ENCODE measurements at regions not wholly inside any gene's neighbourhood (a gene's known extent, or its start where the extent isn't known, plus 50 kb on each side); places are given as distances from the start of the nearest gene placed in this dataset.

DNA sequence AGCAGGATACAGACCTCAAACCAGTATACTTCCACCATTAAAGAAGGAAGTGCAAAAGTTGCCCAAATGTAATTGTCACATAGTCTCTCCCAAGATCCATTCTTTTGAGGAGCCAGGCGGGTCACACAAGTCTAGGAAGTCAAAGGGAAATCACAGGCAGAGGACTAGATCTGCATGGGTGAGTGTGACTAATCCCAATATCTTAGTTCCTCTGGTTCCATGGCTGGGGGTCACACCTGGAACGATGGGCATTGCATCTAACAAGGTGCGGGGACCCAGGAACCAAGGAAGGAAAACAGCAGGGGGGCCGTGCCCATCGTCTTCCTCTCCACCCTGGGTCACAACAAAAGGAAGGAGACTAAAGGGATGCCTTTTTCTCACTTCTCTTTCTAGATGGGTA, 1138.8 kb downstream of the XPNPEP1 start:
- TF ChIP-seq, protein P1, sequence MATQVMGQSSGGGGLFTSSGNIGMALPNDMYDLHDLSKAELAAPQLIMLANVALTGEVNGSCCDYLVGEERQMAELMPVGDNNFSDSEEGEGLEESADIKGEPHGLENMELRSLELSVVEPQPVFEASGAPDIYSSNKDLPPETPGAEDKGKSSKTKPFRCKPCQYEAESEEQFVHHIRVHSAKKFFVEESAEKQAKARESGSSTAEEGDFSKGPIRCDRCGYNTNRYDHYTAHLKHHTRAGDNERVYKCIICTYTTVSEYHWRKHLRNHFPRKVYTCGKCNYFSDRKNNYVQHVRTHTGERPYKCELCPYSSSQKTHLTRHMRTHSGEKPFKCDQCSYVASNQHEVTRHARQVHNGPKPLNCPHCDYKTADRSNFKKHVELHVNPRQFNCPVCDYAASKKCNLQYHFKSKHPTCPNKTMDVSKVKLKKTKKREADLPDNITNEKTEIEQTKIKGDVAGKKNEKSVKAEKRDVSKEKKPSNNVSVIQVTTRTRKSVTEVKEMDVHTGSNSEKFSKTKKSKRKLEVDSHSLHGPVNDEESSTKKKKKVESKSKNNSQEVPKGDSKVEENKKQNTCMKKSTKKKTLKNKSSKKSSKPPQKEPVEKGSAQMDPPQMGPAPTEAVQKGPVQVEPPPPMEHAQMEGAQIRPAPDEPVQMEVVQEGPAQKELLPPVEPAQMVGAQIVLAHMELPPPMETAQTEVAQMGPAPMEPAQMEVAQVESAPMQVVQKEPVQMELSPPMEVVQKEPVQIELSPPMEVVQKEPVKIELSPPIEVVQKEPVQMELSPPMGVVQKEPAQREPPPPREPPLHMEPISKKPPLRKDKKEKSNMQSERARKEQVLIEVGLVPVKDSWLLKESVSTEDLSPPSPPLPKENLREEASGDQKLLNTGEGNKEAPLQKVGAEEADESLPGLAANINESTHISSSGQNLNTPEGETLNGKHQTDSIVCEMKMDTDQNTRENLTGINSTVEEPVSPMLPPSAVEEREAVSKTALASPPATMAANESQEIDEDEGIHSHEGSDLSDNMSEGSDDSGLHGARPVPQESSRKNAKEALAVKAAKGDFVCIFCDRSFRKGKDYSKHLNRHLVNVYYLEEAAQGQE (IDR thresholded peaks at IDR 0.05; ENCODE audit: borderline replicate concordance) = no peak
- TF ChIP-seq EZH2 (IDR thresholded peaks at IDR 0.05; ENCODE audit: borderline replicate concordance, insufficient read depth, low read length, poor library complexity, severe bottlenecking) (no peak), RAD21 (conservative IDR thresholded peaks at IDR 0.05) (no peak), POLR2AphosphoS5 (IDR thresholded peaks at IDR 0.05) (no peak), TAF1 (IDR thresholded peaks at IDR 0.05; ENCODE audit: low read depth) (no peak), EP300 (conservative IDR thresholded peaks at IDR 0.05; ENCODE audit: poor library complexity, severe bottlenecking) (no peak), SMC3 (conservative IDR thresholded peaks at IDR 0.05; ENCODE audit: poor library complexity) (no peak)
- TF ChIP-seq, protein P2, sequence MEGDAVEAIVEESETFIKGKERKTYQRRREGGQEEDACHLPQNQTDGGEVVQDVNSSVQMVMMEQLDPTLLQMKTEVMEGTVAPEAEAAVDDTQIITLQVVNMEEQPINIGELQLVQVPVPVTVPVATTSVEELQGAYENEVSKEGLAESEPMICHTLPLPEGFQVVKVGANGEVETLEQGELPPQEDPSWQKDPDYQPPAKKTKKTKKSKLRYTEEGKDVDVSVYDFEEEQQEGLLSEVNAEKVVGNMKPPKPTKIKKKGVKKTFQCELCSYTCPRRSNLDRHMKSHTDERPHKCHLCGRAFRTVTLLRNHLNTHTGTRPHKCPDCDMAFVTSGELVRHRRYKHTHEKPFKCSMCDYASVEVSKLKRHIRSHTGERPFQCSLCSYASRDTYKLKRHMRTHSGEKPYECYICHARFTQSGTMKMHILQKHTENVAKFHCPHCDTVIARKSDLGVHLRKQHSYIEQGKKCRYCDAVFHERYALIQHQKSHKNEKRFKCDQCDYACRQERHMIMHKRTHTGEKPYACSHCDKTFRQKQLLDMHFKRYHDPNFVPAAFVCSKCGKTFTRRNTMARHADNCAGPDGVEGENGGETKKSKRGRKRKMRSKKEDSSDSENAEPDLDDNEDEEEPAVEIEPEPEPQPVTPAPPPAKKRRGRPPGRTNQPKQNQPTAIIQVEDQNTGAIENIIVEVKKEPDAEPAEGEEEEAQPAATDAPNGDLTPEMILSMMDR (IDR thresholded peaks at IDR 0.05; ENCODE audit: poor library complexity, severe bottlenecking) = no peak
- Histone ChIP-seq H3K79me2 (replicated peaks; ENCODE audit: insufficient read depth, low read length) (no peaks in the 10 kb centered on the region), H2AFZ (ENCODE audit: low read depth, low read length) (no peak overlapping the region), H3F3A (ENCODE audit: insufficient read depth, low read length, poor library complexity, severe bottlenecking) (no peaks in the 10 kb centered on the region), H3K9me3 (ENCODE audit: low read length) (peaks cover 3% of the 10 kb centered on the region), H3K27ac (ENCODE audit: low read length) (no peak overlapping the region), H3K4me3 (ENCODE audit: low read length) (no peak overlapping the region), H4K20me1 (ENCODE audit: insufficient read depth) (no peaks in the 10 kb centered on the region), H3K27me3 (ENCODE audit: insufficient read depth, low read depth, low read length) (no peaks in the 10 kb centered on the region), H3K36me3 (ENCODE audit: insufficient read depth, low read length) (no peaks in the 10 kb centered on the region), H3K9ac (ENCODE audit: low read length) (no peak overlapping the region), H3K9me2 (ENCODE audit: insufficient read depth, low read length) (no peaks in the 10 kb centered on the region), H3K4me2 (ENCODE audit: low read length) (no peak overlapping the region)

DNA sequence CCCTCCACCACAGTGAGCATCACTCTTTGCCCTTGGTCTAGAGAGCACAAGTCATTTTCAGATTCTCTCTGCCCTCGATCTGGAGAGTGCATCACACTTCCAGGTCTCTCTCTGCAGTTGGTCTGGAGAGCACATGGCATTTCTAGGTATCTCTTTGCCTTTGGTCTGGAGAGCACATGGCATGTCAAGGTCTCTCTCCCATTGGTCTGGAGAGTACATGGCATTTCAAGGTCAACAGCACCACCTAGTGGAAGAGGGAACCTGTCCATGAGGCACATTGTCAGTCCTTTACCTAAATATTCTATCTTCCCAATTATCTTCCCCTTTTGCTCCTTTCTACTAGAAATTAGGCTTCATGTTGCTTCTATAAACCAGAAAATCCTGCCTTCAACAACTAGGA, 1139.4 kb downstream of the XPNPEP1 start:
- H4K20me1 ChIP-seq (ENCODE audit: insufficient read depth) = no peaks in the 10 kb centered on the region
- H3K27ac ChIP-seq (ENCODE audit: low read length) = no peak overlapping the region
- H3K36me3 ChIP-seq (ENCODE audit: insufficient read depth, low read length) = no peaks in the 10 kb centered on the region
- no peaks in the 10 kb centered on the region for H3K79me2 ChIP-seq (replicated peaks; ENCODE audit: insufficient read depth, low read length)
- peaks cover 3% of the 10 kb centered on the region for H3K9me3 ChIP-seq (ENCODE audit: low read length)
- no peak overlapping the region for H3K4me2 ChIP-seq (ENCODE audit: low read length)
- no peak overlapping the region for H3K9ac ChIP-seq (ENCODE audit: low read length)
- H2AFZ ChIP-seq (ENCODE audit: low read depth, low read length) = no peak overlapping the region
- H3K4me3 ChIP-seq (ENCODE audit: low read length) = no peak overlapping the region
- H3K27me3 ChIP-seq (ENCODE audit: insufficient read depth, low read depth, low read length) = no peaks in the 10 kb centered on the region
- no peaks in the 10 kb centered on the region for H3F3A ChIP-seq (ENCODE audit: insufficient read depth, low read length, poor library complexity, severe bottlenecking)
- TF ChIP-seq, protein P2 (IDR thresholded peaks at IDR 0.05; ENCODE audit: poor library complexity, severe bottlenecking) = peak; percentile 43
- TF ChIP-seq RAD21 (conservative IDR thresholded peaks at IDR 0.05) = peak; percentile 59
- no peak for TF ChIP-seq TAF1 (IDR thresholded peaks at IDR 0.05; ENCODE audit: low read depth)
- TF ChIP-seq, protein P1 (IDR thresholded peaks at IDR 0.05; ENCODE audit: borderline replicate concordance) = no peak
- TF ChIP-seq SMC3 (conservative IDR thresholded peaks at IDR 0.05; ENCODE audit: poor library complexity) = peak; percentile 50
- no peaks in the 10 kb centered on the region for H3K9me2 ChIP-seq (ENCODE audit: insufficient read depth, low read length)
